SK-N-SH (cell line): ENCODE measurements at regions not wholly inside any gene's neighbourhood (a gene's known extent, or its start where the extent isn't known, plus 50 kb on each side); places are given as distances from the start of the nearest gene placed in this dataset.

ENCODE experiments used
- CTCF ChIA-PET: fragments of 300-600, 350-600 bp; formaldehyde crosslinking; extraction: SDS; loops from one replicate; lab custom pipeline; 2021; lab: Yijun Ruan, JAX
- POLR2A ChIA-PET: fragments of 350-600 bp; sonication (Branson Sonifier 250); formaldehyde crosslinking; extraction: SDS; loops from one replicate; lab custom pipeline; 2020; ENCODE audit warnings: antibody characterized with exemption, inconsistent platforms; lab: Yijun Ruan, JAX
- DNase-seq: peaks from one replicate; pipeline ENCODE4 v3.0.0; 2012
- H2AFZ ChIP-seq: fragments of 200-600 bp; sonication (generic); 2 replicates; pipeline ENCODE4 v1.8.1; 2016; ENCODE audit warnings: antibody characterized with exemption, mild to moderate bottlenecking, low read depth
- H3F3A ChIP-seq: fragments of 200-600 bp; sonication (generic); replicated peaks from 2 replicates; pipeline ENCODE3; 2016; ENCODE audit warnings: antibody characterized with exemption, mild to moderate bottlenecking; ENCODE audit not compliant: insufficient read depth
- H3K27ac ChIP-seq, 2 experiments: fragments of 200-500 bp in 1 of 2; fragments of 200-600 bp in 1 of 2; sonication (Bioruptor generic) in 1 of 2; sonication (generic), shearing (Covaris generic) in 1 of 2; 2 replicates each; pipeline versions ENCODE4 v1.5.1 to v1.6.1; 2014 to 2016; ENCODE audit warnings: low read depth in 2 of 2, inconsistent platforms in 1 of 2, low read length in 1 of 2, mild to moderate bottlenecking in 1 of 2, mixed read lengths in 1 of 2
- H3K27me3 ChIP-seq: fragments of 200-600 bp; sonication (generic), shearing (Covaris generic); 2 replicates; pipeline ENCODE4 v1.6.1; 2016; ENCODE audit warnings: mixed run types; ENCODE audit not compliant: insufficient read depth
- H3K36me3 ChIP-seq, 2 experiments: fragments of 200-500 bp in 1 of 2; fragments of 200-600 bp in 1 of 2; sonication (Bioruptor generic) in 1 of 2; sonication (generic) in 1 of 2; replicated peaks in 1 of 2; 2 replicates each; pipeline versions ENCODE3 to v1.5.1; 2014 to 2016; ENCODE audit warnings: low read length in 1 of 2, mild to moderate bottlenecking in 1 of 2; ENCODE audit not compliant: insufficient read depth in 2 of 2, control insufficient read depth in 1 of 2
- H3K4me1 ChIP-seq, 2 experiments: fragments of 200-500 bp in 1 of 2; fragments of 200-600 bp in 1 of 2; sonication (Bioruptor generic) in 1 of 2; sonication (generic), shearing (Covaris generic) in 1 of 2; 2 replicates each; pipeline versions ENCODE4 v1.5.1 to v1.6.1; 2014 to 2016; ENCODE audit warnings: low read depth in 1 of 2, low read length in 1 of 2, mixed run types in 1 of 2; ENCODE audit not compliant: insufficient read depth in 2 of 2, control insufficient read depth in 1 of 2
- H3K4me2 ChIP-seq: fragments of 200-600 bp; sonication (generic), shearing (Covaris generic); 2 replicates; pipeline ENCODE4 v1.6.1; 2017; ENCODE audit warnings: mixed run types
- H3K4me3 ChIP-seq, 2 experiments: fragments of 200-500 bp in 1 of 2; fragments of 200-600 bp in 1 of 2; sonication (Bioruptor generic) in 1 of 2; sonication (generic), shearing (Covaris generic) in 1 of 2; 2 replicates each; pipeline versions ENCODE4 v1.5.1 to v1.8.1; 2014 to 2016; ENCODE audit warnings: low read depth in 2 of 2, inconsistent platforms in 1 of 2, low read length in 1 of 2, mild to moderate bottlenecking in 1 of 2, mixed read lengths in 1 of 2, moderate library complexity in 1 of 2
- H3K79me2 ChIP-seq: fragments of 200-600 bp; sonication (generic); 2 replicates; pipeline ENCODE4 v1.8.1; 2017; ENCODE audit warnings: mild to moderate bottlenecking; ENCODE audit not compliant: insufficient read depth
- H3K9ac ChIP-seq: fragments of 200-600 bp; sonication (generic); 2 replicates; pipeline ENCODE4 v1.6.1; 2017; ENCODE audit warnings: mixed run types
- H3K9me2 ChIP-seq: fragments of 200-600 bp; sonication (generic); 2 replicates; pipeline ENCODE4 v1.6.1; 2017; ENCODE audit warnings: mixed run types
- H3K9me3 ChIP-seq: fragments of 200-600 bp; sonication (generic); 2 replicates; pipeline ENCODE4 v1.6.1; 2017; ENCODE audit warnings: mixed run types, mild to moderate bottlenecking, moderate library complexity
- H4K20me1 ChIP-seq: fragments of 200-600 bp; sonication (generic); 2 replicates; pipeline ENCODE4 v1.6.1; 2017; ENCODE audit warnings: mild to moderate bottlenecking, mixed run types; ENCODE audit not compliant: insufficient read depth
- CHD2 ChIP-seq: fragments of 150-350 bp; IDR thresholded peaks from 2 replicates; pipeline ENCODE4 v1.6.1; 2018; ENCODE audit warnings: low read length; ENCODE audit not compliant: partially characterized antibody
- ELF1 ChIP-seq: IDR thresholded peaks from 2 replicates; pipeline ENCODE4 v1.4.0; 2012
- EZH2phosphoT487 ChIP-seq: fragments of 200-600 bp; sonication (generic); IDR thresholded peaks from 2 replicates; pipeline ENCODE4 v1.6.1; 2017; ENCODE audit warnings: low read depth, mixed run types, mild to moderate bottlenecking, antibody characterized with exemption, moderate library complexity, borderline replicate concordance
- FOSL2 ChIP-seq: IDR thresholded peaks from 2 replicates; pipeline ENCODE4 v1.4.0; 2012; ENCODE audit warnings: low read depth, mild to moderate bottlenecking, moderate library complexity, borderline replicate concordance
- FOXM1 ChIP-seq: IDR thresholded peaks from 2 replicates; pipeline ENCODE4 v1.4.0; 2012; ENCODE audit warnings: low read depth, mild to moderate bottlenecking
- GATA2 ChIP-seq: sonication (generic); formaldehyde crosslinking; IDR thresholded peaks from 2 replicates; pipeline ENCODE4 v1.5.0; 2020; ENCODE audit warnings: mild to moderate bottlenecking, missing genetic modification reagents
- IRF3 ChIP-seq: fragments of 150-350 bp; IDR thresholded peaks from 2 replicates; pipeline ENCODE4 v1.6.1; 2016; ENCODE audit warnings: mild to moderate bottlenecking, low read depth, low read length
- JUND ChIP-seq: IDR thresholded peaks from 2 replicates; pipeline ENCODE4 v1.4.0; 2012
- MXI1 ChIP-seq: IDR thresholded peaks from 2 replicates; pipeline ENCODE4 v1.6.1; 2012; ENCODE audit warnings: mild to moderate bottlenecking, low read depth, low read length, improper control_type of control experiment
- PBX3 ChIP-seq: IDR thresholded peaks from 2 replicates; pipeline ENCODE4; 2012
- REST ChIP-seq: IDR thresholded peaks from 2 replicates; pipeline ENCODE4 v1.6.1; 2012; ENCODE audit warnings: mild to moderate bottlenecking, low read depth, low read length, moderate library complexity
- RXRA ChIP-seq: IDR thresholded peaks from 2 replicates; pipeline ENCODE4 v1.4.0; 2012; ENCODE audit warnings: low read depth, mild to moderate bottlenecking, borderline replicate concordance
- TAF1 ChIP-seq: IDR thresholded peaks from 2 replicates; pipeline ENCODE4 v1.6.1; 2012; ENCODE audit warnings: low read depth, mild to moderate bottlenecking, low read length, moderate library complexity, borderline replicate concordance
- TCF12 ChIP-seq: IDR thresholded peaks from 2 replicates; pipeline ENCODE4 v1.4.0; 2012
- YY1 ChIP-seq: IDR thresholded peaks from 2 replicates; pipeline ENCODE4 v1.4.0; 2012; ENCODE audit warnings: low read depth, mild to moderate bottlenecking
- ZBTB33 ChIP-seq: IDR thresholded peaks from 2 replicates; pipeline ENCODE4 v1.4.0; 2012; ENCODE audit warnings: low read depth, borderline replicate concordance
- WGBS: methylation state at CpG from one replicate; pipeline ENCODE4 v1.1.6; 2017; ENCODE audit warnings: low lambda C conversion rate; 5-methylcytosine and 5-hydroxymethylcytosine counted together

- TF ChIP-seq PBX3 (no peak), JUND (no peak), YY1 (no peak), TAF1 (no peak), RXRA (no peak), FOXM1 (no peak), GATA2 (no peak), ELF1 (no peak)
These were observed 820.7 kb downstream of the GRID1 start (continued) for GRCh38 chr10:85545874-85546273.

- Histone ChIP-seq H3K27ac (no peak overlapping the region), H3F3A (no peaks in the 10 kb centered on the region), H3K9ac (no peak overlapping the region), H4K20me1 (no peaks in the 10 kb centered on the region), H3K79me2 (no peaks in the 10 kb centered on the region), H2AFZ (no peak overlapping the region), H3K27me3 (no peaks in the 10 kb centered on the region), H3K4me1 (no peaks in the 10 kb centered on the region), H3K9me3 (peaks cover 8% of the 10 kb centered on the region; the same call in 1 of the 2 replicates), H3K36me3 (no peaks in the 10 kb centered on the region), H3K4me2 (no peak overlapping the region), H3K4me3 (no peak overlapping the region), H3K9me2 (no peaks in the 10 kb centered on the region)
- CTCF ChIA-PET, result interaction anchor here (1.3 kb wide), 1 partner anchor 592 kb away, joined by 3 read pairs; no protein-coding TSS in a partner anchor
- DNase-seq, result no peak
- WGBS, result 22% methylated on average over 1 of the region's 1 CpG
- POLR2A ChIA-PET, result no interaction called here
- TF ChIP-seq RXRA (no peak), ZBTB33 (no peak), IRF3 (no peak), MXI1 (no peak), EZH2phosphoT487 (no peak), FOSL2 (no peak), REST (no peak), TCF12 (no peak), CHD2 (no peak)
These were observed 819.1 kb downstream of the GRID1 start for GRCh38 chr10:85547460-85548023.
